ENCODE measurements at regions not wholly inside any gene's neighbourhood (a gene's known extent, or its start where the extent isn't known, plus 50 kb on each side); places are given as distances from the start of the nearest gene placed in this dataset.

DNA sequence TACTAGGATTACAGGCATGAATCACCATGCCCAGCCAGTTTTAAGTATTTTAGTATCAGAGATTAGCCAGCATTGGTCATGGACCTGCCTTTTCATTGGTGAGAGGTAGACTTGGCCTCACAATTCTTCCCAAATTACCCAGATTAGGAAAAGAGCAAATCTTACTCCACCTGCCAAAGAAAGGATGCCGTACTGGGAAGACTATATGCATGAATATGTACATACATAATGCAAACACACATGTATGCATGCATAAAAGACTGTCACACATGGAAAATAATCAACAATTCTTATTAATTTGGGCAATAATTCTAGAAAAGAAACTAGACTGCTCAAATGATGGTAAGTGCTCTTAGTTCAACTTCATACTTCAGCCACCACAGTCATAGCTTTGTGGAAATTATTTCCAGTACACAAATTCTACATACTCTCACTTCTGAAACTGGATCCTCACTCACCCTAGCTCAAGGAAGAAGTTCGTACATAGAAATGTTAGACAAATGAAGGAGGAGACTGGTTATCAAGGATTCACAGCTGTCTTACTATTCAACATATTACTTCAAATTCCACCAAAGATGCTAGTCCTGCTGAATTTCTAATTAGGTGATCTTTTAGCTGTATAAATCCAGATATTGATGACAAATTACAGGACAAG lies 73.7 kb downstream of the MINAR2 start:
- no peak for DNase-seq

DNA sequence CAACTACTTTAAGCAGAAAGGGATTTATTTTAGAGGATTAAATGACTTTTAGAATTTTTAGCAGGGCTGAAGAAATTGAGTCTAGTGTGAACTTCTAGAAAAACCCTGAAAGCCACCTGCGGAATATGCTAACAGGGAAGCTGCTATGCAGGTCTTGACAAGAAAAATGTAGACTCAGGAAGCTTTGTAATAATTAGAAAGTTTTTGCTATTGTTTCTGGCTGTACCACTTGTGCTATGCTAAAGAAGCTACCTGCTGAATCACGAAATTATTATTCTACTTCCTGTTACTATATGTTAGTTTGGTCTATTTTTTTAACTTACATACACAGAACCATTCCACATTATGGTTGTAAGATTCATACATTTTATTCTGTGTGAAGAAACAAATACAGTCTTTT lies 74.0 kb upstream of the CHSY3 start:
- no peak for DNase-seq

DNA sequence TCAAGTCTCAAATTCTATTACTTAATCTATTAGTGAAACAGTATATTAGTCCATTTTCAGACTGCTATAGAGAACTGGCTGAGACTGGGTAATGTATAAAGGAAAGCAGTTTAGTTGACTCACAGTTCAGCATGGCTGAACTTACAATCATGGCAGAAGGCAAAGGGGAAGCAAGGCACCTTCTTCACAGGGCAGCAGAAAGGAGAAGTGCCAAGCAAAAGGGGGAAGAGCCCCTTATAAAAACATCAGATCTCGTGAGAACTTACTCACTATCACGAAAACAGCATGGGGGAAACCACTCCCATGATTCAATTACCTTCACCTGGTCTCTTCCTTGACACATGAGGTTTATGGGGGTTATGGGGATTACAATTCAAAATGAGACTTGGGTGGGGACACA lies 67.9 kb upstream of the CHSY3 start:
- no peak for DNase-seq

DNA sequence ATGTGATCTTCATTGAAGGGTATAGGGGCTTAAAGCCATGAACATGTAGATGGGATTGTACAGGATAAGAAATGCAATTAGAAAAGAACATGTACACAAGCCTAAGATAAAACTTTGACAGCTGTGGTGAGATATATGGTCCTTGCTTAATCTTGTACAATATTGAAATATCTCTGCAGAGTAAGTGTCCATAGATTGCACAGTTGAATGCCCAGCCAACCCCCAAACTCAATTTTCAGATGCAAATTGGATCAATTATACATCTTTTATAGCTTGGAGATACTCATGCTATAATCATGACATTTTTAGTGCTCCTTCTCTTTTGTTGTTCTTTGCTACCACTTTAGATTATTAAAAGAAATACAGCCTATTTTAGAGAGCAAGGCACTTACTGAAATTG lies 59.5 kb upstream of the CHSY3 start:
- DNase-seq: no peak

DNA sequence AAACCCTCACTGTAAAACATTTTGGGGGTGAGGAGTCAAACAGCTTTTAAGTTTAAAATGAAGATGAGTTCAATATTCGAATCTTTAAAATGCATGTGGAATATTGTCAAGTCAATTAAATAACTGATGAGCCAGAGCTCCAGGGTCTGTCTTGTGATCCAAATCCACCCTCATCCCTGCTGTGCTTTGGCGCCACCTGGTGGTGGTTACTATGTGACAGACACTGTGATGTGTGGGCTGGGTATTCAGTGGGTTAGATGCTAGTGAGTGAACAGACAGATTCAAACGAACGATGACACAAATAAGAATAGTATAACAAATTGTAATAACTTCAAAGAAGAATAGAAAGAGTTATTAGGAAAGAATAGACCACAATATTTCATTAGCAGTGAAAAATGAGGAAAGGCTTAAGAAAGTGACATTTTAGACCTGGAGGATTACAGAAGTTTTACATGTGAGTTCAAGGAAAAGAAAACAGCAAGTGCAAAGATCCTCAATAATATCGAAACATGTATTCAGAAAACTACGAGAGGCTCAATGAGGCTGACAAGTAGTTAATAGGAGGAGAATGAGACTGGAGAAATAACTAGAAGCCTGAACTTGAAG lies 51.4 kb upstream of the CHSY3 start:
- DNase-seq: peak; percentile 16 to 63 (median 38)

DNA sequence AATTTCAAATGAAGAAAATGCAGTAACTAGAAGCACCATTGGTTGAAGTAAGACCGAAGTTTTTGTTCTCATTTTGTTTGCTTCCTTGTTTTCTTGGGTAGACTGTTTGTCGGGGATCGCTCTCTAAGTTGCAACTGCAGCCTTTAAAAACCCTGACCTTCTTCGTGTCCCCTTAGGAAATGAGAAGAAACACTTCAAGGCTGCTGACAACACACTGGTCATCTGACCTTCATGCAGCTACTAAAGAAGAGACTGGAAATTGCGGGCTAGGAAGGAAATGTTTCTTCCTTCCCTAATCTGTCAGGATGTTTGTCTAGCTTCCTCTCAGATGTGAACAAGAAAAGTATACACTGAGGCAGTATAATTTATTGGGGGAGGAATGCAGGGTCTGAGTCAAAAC lies 50.7 kb upstream of the CHSY3 start:
- DNase-seq: no peak
